ENCODE measurements at regions not wholly inside any gene's neighbourhood (a gene's known extent, or its start where the extent isn't known, plus 50 kb on each side); places are given as distances from the start of the nearest gene placed in this dataset.
"Not testable (repeated sequence)": the region's sequence is repeated elsewhere in the genome, so short reads cannot be mapped to it uniquely, and the experiment has no call there.

GRCh38 chr5:152649609-152650008 lies 244.5 kb upstream of the NMUR2 start:
- Histone ChIP-seq H3K27ac (replicated peaks) (no peak overlapping the region), H3K9me3 (replicated peaks) (no peaks in the 10 kb centered on the region), H3K4me3 (no peak overlapping the region), H3K4me1 (peaks cover 3% of the 10 kb centered on the region), H3K36me3 (no peaks in the 10 kb centered on the region), H3K27me3 (ENCODE audit: low read depth) (no peaks in the 10 kb centered on the region)
- TF ChIP-seq CTCF (IDR thresholded peaks at IDR 0.05; ENCODE audit: borderline replicate concordance) = no peak
- DNase-seq = no peak
- intact Hi-C loops (cut with micrococcal nuclease) = no loop called here

- Histone ChIP-seq H3K36me3 (no peaks in the 10 kb centered on the region), H3K4me3 (no peak overlapping the region), H3K27ac (replicated peaks) (no peak overlapping the region), H3K27me3 (ENCODE audit: low read depth) (no peaks in the 10 kb centered on the region), H3K4me1 (peaks cover 3% of the 10 kb centered on the region), H3K9me3 (replicated peaks) (no peaks in the 10 kb centered on the region)
- intact Hi-C loops (cut with micrococcal nuclease) = no loop called here
- TF ChIP-seq CTCF (IDR thresholded peaks at IDR 0.05; ENCODE audit: borderline replicate concordance) = no peak
- no peak for DNase-seq
Measured at GRCh38 chr5:152650413-152650812, 245.3 kb upstream of the NMUR2 start.

GRCh38 chr5:152659470-152659869 lies 254.4 kb upstream of the NMUR2 start:
- H3K4me3 ChIP-seq; H3K27me3 ChIP-seq (ENCODE audit: low read depth); H3K4me1 ChIP-seq; DNase-seq; H3K27ac ChIP-seq (replicated peaks); H3K36me3 ChIP-seq; intact Hi-C loops (cut with micrococcal nuclease); H3K9me3 ChIP-seq (replicated peaks): not testable (repeated sequence)

DNA sequence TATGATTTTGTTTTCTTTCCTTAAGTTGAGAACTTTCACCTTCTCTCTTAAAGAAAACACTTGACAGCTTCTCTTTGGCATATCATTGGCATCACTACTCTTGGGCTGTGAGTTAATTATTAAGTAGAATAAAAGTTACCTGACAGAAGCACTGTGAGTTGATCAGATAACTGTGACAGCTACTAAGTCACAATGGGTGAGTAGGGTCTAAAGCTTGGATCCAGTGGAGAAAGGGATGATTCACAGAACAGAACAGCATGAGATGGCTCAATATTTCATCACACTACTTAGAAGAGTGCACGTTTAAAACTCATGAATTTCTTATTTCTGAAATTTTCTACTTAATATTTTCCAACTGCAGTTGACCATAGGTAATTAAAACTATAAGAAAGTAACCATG lies 268.5 kb upstream of the NMUR2 start:
- H3K27me3 ChIP-seq (ENCODE audit: low read depth) = no peaks in the 10 kb centered on the region
- intact Hi-C loops (cut with micrococcal nuclease) = no loop called here
- peaks cover 15% of the 10 kb centered on the region for H3K4me1 ChIP-seq
- no peak overlapping the region for H3K27ac ChIP-seq (replicated peaks)
- DNase-seq = no peak
- no peak for TF ChIP-seq CTCF (IDR thresholded peaks at IDR 0.05; ENCODE audit: borderline replicate concordance)
- H3K36me3 ChIP-seq = no peaks in the 10 kb centered on the region
- H3K4me3 ChIP-seq = no peak overlapping the region
- H3K9me3 ChIP-seq (replicated peaks) = no peaks in the 10 kb centered on the region

DNA sequence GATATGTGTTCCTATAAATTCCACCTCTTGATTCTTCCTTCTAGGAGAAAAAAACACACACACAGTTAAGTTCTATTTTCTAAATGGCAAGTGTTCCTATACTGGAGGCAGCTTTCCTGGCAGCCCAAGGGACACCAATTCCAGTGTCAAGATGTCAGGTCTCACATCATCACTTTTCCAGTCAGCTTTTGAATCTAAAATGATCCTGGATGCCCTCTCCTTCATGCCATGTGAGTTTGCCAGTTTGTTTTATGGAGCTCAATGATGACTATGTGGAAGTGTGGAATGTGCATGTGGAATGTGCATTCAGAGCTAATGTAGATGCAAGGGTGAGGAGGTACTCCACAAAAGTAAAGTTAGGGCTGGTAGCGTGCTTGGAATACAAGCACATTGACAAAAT lies 269.3 kb upstream of the NMUR2 start:
- H3K4me1 ChIP-seq = peaks cover 15% of the 10 kb centered on the region
- no peak for DNase-seq
- no peaks in the 10 kb centered on the region for H3K27me3 ChIP-seq (ENCODE audit: low read depth)
- H3K36me3 ChIP-seq = no peaks in the 10 kb centered on the region
- no peak for TF ChIP-seq CTCF (IDR thresholded peaks at IDR 0.05; ENCODE audit: borderline replicate concordance)
- H3K4me3 ChIP-seq = no peak overlapping the region
- H3K9me3 ChIP-seq (replicated peaks) = no peaks in the 10 kb centered on the region
- intact Hi-C loops (cut with micrococcal nuclease) = no loop called here
- H3K27ac ChIP-seq (replicated peaks) = no peak overlapping the region

GRCh38 chr5:152676196-152676595 lies 271.1 kb upstream of the NMUR2 start:
- no peak for DNase-seq
- Histone ChIP-seq H3K4me3 (no peak overlapping the region), H3K27me3 (ENCODE audit: low read depth) (no peaks in the 10 kb centered on the region), H3K4me1 (peaks cover 15% of the 10 kb centered on the region), H3K27ac (replicated peaks) (no peak overlapping the region), H3K36me3 (no peaks in the 10 kb centered on the region), H3K9me3 (replicated peaks) (no peaks in the 10 kb centered on the region)
- TF ChIP-seq CTCF (IDR thresholded peaks at IDR 0.05; ENCODE audit: borderline replicate concordance) = no peak
- intact Hi-C loops (cut with micrococcal nuclease) = no loop called here

Data from left ventricle myocardium inferior (tissue), 1 donor.